ENCODE measurements at regions not wholly inside any gene's neighbourhood (a gene's known extent, or its start where the extent isn't known, plus 50 kb on each side); places are given as distances from the start of the nearest gene placed in this dataset.

GRCh38 chr3:44045476-44046275 lies 196.0 kb upstream of the TOPAZ1 start:
- peak in 2 of 3 donors; percentile 30 to 51 for ATAC-seq

GRCh38 chr3:44047796-44048195 lies 193.9 kb upstream of the TOPAZ1 start:
- Mint-ChIP-seq H3K36me3 (no peaks in the 10 kb centered on the region), H3K4me3 (no peak overlapping the region), H3K4me1 (no peaks in the 10 kb centered on the region), H3K27me3 (ENCODE audit: low read depth in 2 of 2) (peaks cover 9 to 16% of the 10 kb centered on the region in 2 donors), H3K27ac (no peak overlapping the region), H3K9me3 (no peaks in the 10 kb centered on the region)
- Histone ChIP-seq H3K9me3 (ENCODE audit: control insufficient read depth, insufficient read depth, low read length) (no peaks in the 10 kb centered on the region), H3K27me3 (ENCODE audit: control insufficient read depth, insufficient read depth, low read length) (no peaks in the 10 kb centered on the region), H3K4me3 (ENCODE audit: low read length) (no peak overlapping the region), H3K4me1 (ENCODE audit: control insufficient read depth, insufficient read depth, low read length) (no peaks in the 10 kb centered on the region), H3K27ac (ENCODE audit: low read length) (no peak overlapping the region), H3K36me3 (ENCODE audit: control insufficient read depth, insufficient read depth, low read length) (no peaks in the 10 kb centered on the region)
- TF ChIP-seq CTCF (IDR thresholded peaks at IDR 0.05), result no peak
- ATAC-seq (no peak), DNase-seq (no peak)
- intact Hi-C loops (cut with micrococcal nuclease), result no loop called here
- 91% methylated on average over 2 of the region's 3 CpGs for WGBS (ENCODE audit: insufficient coverage)

More at GRCh38 chr3:44045476-44046275, 196.0 kb upstream of the TOPAZ1 start:
- no peaks in the 10 kb centered on the region for H3K36me3 Mint-ChIP-seq
- H3K9me3 ChIP-seq (ENCODE audit: control insufficient read depth, insufficient read depth, low read length), result no peaks in the 10 kb centered on the region
- H3K27me3 ChIP-seq (ENCODE audit: control insufficient read depth, insufficient read depth, low read length), result no peaks in the 10 kb centered on the region
- H3K27ac ChIP-seq (ENCODE audit: low read length), result no peak overlapping the region
- H3K36me3 ChIP-seq (ENCODE audit: control insufficient read depth, insufficient read depth, low read length), result no peaks in the 10 kb centered on the region
- H3K27ac Mint-ChIP-seq, result no peak overlapping the region
- 23% methylated on average over 4 of the region's 4 CpGs for WGBS (ENCODE audit: insufficient coverage)
- no peaks in the 10 kb centered on the region for H3K4me1 Mint-ChIP-seq
- no peak for TF ChIP-seq CTCF (IDR thresholded peaks at IDR 0.05)
- H3K4me3 ChIP-seq (ENCODE audit: low read length), result no peak overlapping the region
- H3K9me3 Mint-ChIP-seq, result no peaks in the 10 kb centered on the region
- H3K4me1 ChIP-seq (ENCODE audit: control insufficient read depth, insufficient read depth, low read length), result no peaks in the 10 kb centered on the region
- H3K4me3 Mint-ChIP-seq, result no peak overlapping the region
- peak in 1 of 2 donors; percentile 40 for DNase-seq
- intact Hi-C loops (cut with micrococcal nuclease), result no loop called here
- H3K27me3 Mint-ChIP-seq (ENCODE audit: low read depth in 2 of 2), result peaks cover 3 to 6% of the 10 kb centered on the region in 2 donors

GRCh38 chr3:44048196-44048924 lies 193.3 kb upstream of the TOPAZ1 start:
- Mint-ChIP-seq H3K4me1 (no peaks in the 10 kb centered on the region), H3K27me3 (ENCODE audit: low read depth in 2 of 2) (peaks cover 9 to 16% of the 10 kb centered on the region in 2 donors), H3K4me3 (no peak overlapping the region), H3K9me3 (no peaks in the 10 kb centered on the region), H3K27ac (no peak overlapping the region), H3K36me3 (no peaks in the 10 kb centered on the region)
- Histone ChIP-seq H3K9me3 (ENCODE audit: control insufficient read depth, insufficient read depth, low read length) (no peaks in the 10 kb centered on the region), H3K27ac (ENCODE audit: low read length) (no peak overlapping the region), H3K4me3 (ENCODE audit: low read length) (no peak overlapping the region), H3K36me3 (ENCODE audit: control insufficient read depth, insufficient read depth, low read length) (no peaks in the 10 kb centered on the region), H3K4me1 (ENCODE audit: control insufficient read depth, insufficient read depth, low read length) (no peaks in the 10 kb centered on the region), H3K27me3 (ENCODE audit: control insufficient read depth, insufficient read depth, low read length) (no peaks in the 10 kb centered on the region)
- no peak for TF ChIP-seq CTCF (IDR thresholded peaks at IDR 0.05)
- DNase-seq (no peak), ATAC-seq (no peak)
- intact Hi-C loops (cut with micrococcal nuclease), result no loop called here
- WGBS (ENCODE audit: insufficient coverage), result 57% methylated on average over 3 of the region's 3 CpGs
